AG08396 (cell line): ENCODE measurements at regions not wholly inside any gene's neighbourhood (a gene's known extent, or its start where the extent isn't known, plus 50 kb on each side); places are given as distances from the start of the nearest gene placed in this dataset.
"Not testable (repeated sequence)": the region's sequence is repeated elsewhere in the genome, so short reads cannot be mapped to it uniquely, and the experiment has no call there.

Experiments used
- DNase-seq: peaks from one replicate; pipeline ENCODE4 v3.0.0; 2012; ENCODE audit warnings: low spot score, mixed read lengths

DNA sequence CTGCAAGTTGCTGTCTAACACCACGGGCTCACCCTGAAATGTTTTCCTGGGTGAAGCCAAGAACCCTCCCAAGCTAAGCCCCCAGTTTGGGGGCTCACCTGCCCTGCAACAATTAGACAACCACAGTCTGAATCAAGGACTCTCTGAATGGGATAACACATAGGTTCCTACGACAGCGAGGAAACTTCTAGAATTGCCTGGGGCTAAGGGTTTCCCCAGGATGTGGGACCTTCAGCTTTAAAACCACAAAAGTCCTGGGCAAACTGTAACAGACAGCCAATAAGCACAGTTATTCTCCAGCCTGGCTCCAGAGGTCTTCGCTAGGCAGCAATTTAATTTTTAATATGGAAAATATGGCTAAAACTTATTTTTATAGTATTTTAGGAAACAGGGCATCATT lies 162.6 kb downstream of the PRKX start:
- DNase-seq, result no peak

DNA sequence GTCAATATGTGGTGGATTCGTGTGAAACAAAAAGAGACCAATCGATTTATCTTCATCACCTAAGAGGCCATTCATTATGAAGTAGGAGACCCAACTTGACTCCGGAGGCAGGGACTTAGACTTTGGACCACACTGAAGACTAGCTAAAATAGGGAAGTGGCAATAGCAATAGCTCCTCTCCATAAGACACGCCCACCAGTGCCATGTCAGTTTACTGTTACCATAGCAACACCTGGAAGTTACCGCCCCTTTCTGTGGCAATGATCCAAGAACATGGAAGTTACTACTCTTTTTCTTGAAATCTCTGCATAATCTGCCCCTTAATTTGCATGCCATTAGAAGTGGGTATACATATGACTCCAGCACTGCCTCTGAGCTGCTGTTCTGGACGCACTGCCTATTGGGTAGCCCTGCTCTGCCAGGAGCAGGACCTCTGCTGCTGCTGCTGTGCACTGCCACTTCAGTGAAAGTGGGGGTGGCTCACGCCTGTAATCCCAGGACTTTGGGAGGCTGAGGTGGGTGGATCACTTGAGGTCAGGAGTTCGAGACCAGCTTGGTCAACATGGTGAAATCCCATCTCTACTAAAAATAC lies 163.2 kb downstream of the PRKX start:
- no peak for DNase-seq

DNA sequence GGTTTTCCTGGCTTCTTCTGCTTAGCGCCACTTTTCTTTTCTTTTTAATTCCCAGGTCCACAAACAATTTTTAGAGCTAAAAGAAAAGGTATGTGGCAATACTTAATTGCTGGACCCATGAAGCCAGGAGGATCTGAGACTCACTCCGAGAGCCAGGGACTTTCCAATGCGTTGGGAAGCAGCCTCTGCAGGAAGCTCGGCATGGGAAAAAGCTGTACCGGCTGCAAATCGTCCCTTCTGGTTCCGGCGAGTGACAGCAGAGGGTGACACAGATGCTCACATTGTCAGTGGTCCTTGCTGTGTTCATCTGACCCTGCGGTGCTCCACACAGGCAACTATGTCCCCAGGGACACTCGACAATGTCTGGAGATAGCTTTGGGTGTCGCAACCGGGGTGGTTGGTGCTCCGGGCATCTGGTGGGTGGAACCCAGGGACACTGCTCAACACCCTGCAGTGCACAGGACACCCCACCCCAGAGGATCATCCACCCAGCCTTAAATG lies 164.0 kb downstream of the PRKX start:
- DNase-seq, result no peak

DNA sequence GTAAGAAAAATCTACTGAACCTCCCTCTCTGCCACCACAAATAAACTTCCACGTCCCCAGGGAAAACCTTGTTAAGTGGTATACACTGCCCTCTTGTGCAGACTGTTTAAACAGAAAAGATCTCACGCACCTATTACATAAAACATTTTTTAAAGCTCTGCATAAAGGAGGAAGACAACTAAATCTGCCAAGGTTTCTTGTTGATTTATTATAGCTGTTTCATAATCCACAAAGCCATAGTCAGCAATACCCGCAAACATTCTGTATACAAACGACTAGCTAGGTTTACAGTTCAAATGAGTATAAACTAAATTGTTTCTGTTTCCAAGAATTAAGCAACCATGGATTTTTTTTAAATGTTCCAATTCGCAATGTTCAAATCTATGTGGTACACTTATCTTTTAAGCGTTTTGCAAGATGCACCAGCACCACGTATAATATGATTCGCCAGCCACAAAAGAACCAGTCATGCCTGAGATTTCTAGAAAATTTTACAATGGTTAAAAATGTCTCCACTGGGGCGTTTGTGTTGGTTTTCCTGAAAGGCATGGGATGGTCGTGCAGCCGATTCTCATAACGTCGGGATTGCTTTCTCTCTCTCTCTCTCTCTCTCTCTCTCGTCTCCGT lies 164.6 kb downstream of the PRKX start:
- DNase-seq, result peak; percentile 18

DNA sequence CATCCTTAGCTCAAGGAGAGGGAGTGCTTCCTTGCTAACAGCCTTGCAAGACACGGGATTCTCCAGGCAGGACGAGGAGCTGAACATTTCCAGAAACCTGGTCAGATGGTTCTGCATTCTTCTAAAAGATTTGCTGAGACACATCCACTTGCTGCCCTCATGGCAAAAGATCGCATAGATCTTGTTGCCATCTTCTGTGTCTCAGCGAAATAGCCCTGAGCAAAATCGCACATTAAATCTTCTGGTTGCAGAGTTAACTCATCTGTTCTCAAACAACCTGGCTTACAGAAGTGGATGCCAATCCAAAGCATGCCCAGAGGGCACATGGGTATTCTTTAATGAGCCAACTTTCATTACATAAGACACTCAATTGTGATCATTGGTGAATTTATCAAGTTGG lies 167.5 kb downstream of the PRKX start:
- DNase-seq, result no peak

DNA sequence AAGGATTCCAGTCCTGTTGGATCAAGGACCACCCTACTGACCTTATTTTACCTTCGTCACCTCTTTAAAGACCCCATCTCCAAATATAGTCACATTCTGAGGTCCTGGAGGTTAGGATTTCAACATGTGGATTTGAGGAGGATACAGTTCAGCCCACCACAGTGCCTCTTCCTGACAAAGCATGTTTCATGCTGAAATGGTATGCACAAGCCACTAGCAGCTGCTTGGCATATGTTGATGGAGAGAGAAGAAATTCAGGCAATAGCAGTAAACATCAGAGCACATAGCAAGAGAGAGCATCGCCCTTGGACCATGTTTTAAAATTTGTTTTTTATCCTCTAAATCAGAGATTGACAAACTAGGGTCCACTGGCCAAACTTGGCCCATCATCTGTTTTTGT lies 172.1 kb downstream of the PRKX start:
- DNase-seq, result no peak

DNA sequence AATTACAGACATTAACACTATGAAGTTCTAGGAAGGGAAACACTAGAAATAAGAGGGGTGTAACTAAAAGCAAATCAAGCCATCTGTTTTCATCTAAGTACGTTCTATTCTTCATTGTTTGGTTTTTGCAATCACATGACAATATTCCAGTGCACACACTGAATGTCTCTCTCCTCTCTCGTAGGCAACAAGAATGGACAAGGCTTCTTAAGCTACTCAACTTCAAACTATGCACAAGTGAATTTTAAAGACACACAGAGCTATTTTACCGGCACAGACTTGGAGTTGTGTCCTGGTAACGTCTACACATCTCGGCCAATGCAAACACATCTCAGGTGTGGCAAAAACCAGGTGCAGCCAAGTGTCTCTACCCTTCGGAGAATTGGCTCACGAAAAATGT lies 173.3 kb downstream of the PRKX start:
- no peak for DNase-seq

DNA sequence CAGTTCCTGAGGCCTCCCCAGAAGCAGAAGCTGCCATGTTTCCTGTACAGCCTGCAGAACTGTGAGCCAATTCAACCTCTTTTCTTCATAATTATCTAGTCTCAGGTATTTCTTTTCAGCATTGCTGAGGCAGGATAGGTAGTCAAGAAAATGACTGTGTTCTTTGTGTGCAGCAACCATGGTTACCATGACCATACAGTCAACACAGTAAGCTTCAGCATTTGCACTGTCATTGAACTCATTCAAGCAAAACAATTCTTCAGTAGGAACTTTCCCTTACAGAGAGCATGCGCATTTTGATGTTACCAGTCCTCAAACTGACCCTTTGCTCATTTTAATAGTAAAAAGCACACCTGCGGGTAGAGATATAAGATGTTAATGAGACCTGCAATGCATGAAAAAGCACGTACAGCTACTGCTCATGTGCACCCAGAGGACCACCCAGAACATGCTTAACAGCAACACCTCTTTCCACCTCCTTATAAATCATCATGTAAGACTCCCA lies 180.8 kb downstream of the PRKX start:
- DNase-seq, result no peak

DNA sequence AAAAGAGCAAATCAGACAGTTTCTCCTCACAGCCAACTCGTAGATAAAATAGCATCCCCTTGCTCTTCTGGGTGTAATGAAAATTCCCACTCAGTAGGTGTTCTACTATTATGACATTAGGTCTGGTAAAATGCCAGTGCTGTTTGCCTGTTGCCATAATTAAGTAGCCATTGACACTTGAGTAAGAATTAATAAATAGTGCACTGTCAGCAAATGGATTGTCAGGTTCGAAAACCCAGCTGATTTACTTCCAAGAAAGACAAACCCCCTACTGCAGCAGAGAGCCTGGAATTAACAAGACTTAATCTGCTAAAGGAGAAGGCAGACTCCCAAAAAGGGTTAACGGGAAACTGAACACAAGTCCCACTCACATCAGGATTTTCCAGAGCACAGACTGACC lies 182.0 kb downstream of the PRKX start:
- DNase-seq, result not testable (repeated sequence)

DNA sequence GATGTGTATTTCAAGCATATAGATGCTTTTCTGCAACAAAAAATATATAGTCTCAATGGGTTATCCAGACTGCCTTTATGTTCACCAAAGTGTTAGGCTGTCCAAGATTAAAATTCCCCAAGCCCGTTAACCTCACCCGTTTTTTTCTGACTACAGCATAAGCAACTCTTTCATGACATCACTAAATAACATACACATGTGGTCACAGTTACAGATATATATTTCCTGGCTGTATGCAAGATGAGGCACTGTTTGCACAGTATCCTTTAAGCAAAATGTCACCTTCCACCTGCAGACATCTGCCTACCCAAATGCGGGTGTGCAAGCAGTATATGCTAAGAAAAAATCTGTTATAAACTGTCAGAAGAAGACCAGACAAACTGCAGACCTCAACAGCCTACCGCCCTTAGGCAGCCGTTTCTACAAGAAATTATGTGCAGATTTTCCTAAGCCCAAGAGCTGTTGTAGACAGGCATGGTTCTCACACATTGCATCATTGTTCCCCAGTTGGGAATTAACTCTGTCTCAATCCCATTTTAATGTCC lies 183.1 kb upstream of the MXRA5 start:
- no peak for DNase-seq

DNA sequence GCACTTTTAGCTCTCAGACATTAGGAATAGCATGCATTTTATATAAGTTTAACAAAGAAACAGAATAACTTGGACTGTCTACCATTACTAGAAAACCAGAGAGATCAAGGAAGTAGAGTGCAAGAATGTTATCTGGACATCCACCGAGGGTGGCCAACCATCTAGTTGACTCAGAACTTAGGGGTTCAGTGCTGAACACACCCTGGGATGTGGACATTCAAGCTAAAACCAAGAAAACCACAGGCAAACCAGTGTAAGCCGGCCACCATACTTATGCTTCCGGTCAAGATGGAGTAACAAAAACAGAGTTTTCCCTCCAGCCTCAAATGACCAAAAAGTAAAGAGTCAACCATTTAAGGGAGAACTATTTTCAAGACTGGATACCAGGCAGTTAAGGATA lies 181.4 kb upstream of the MXRA5 start:
- DNase-seq, result no peak

DNA sequence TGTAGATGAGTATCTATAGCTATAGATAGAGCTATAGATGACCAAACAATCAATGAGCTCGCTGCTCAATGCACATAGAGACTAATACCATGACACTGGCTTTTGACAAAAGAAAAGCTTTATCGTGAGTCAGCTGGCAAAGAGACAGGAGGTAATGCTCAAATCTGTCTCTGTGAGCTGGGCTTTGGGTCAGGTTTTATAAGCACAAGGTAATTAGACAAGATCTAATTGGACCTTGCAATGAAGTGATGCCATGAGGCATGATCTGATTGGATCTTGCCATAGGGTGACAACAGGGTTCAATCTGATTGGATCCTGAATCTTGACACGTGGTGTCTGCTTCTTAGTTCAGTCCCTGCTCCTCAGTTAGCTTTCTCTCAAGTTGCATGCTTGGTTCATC lies 180.7 kb upstream of the MXRA5 start:
- DNase-seq, result no peak

DNA sequence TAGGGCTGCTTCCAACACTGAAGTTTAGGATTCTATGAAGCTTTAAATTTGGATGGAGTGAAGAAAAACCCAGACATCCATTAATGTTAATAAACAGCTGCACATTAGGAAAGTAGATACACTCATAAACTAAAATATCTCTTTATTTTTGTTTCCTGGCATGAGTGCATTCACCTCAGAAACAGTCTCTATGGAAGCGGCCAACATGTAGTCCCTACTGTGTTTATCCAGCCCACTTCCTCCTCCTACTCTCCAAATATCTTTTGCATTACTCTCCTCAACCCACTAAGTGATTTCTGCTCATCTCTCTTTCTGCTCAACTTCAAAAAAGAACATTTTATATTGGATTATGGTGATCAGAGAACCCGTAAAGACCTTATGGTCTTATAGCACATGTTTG lies 180.3 kb upstream of the MXRA5 start:
- DNase-seq, result no peak

DNA sequence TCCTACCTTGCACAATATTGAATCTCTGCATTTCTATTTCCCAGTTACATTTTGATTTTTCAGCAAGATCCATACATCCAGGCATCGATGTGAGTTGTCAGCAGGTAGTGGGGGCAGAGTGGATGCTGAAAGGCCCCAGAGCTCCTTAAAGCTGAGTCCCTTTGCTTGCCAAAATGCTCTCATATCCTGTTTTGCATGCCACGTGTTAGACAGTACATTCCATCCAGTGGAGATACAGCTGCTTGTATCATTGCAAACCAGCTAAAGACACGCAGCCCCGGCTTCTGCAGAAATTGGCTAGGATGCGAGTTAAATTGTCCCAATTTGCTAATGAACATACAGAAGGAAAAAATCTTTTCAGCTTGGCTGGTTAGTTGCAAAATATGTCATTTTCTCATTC lies 179.6 kb upstream of the MXRA5 start:
- no peak for DNase-seq

DNA sequence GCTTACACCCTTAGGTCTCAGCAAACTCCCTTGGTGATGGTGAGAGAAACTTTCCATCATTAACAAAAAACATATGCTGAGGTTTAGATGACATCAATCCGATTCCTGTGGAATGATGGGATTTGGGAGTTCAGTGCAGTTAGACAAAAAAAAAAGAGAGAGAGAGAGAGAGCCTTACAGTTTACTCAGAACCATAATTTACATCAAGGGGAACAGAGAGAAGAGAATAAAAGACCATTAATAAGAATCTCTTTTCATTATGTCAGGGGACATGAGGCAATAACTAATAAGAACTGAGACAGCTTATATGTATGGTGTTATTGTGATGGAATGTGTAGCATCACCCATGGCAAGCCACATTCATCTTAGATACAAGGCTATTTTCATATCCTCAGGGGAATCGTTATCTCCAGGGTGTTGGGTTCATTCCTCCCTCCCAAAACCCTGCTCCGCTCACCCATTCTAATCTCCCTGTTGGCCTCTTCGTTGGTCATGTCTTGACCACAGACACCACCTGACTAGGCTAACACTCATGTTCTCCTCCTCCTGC lies 175.7 kb upstream of the MXRA5 start:
- no peak for DNase-seq

DNA sequence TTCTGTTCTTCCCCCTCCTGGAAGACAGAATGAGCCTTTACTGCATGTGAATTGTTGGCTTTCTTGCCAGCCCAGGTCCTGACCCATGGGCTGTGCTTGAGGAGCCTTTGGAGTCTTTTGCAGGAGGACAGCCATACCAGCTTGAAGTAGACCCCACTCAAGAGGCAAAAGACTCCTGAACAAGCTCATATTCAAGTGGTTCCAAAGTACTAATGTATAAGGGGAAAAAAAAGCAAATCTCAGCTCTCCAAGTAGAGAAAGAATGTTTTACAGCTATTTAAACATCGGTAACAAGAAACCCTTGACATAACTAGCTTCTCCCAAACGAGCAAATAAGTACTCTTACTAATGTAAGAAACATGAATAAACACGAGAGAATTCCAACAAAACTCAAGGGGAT lies 174.9 kb upstream of the MXRA5 start:
- no peak for DNase-seq

DNA sequence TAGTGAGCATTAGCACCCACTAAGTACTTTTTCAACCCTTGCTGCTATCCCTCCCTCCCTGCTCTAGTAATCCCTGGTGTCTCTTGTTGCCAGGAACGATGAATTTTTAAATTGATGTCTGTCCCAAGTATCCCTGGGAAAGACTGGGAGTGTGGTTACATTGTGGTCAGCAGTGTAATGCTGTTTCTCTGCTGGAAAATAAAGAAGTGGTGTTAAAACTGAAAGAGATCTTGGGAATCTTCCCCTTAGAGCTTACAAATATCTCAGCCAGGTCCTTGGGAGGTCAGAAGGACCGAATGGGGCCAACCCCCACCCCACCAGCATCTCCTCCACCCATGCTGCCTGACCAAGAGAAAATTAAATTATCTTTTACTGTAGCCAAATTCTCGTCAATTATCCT lies 174.5 kb upstream of the MXRA5 start:
- no peak for DNase-seq

DNA sequence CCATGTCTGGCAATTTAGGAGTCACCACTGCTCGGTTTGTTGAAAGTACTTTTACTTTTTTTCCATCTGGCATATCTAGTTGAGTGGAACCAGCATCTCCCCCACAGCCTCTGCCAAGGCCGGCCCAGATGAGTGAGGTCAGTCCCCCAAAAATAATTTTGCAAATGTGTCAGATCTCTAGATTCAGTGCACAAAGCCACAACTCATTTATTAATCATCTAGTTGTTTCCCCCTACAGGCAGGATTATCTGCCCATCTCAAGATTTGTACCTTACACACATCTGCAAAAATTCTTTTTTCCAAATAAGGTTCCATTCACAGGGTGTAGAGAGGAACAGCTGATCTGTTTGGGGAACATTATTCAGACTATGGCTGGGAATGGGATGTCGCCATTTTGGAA lies 174.0 kb upstream of the MXRA5 start:
- DNase-seq, result no peak

DNA sequence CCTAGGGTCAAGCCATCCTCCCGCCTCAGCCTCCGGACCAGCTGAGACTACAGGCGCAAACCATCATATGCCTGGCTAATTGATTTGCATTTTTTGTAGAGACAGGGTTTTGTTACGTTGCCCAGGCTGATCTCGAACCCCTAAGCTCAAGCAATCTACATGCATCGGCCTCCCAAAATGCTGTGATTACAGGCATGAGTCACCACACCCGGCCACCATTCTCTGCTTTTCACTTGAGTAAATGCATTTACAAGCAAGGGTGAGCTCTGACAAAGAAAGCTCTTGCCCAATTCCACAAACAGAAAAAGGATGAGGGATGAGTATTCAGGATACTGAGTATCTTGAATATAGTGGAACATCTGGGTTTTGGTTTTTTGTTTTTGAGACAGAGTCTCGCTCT lies 172.9 kb upstream of the MXRA5 start:
- DNase-seq, result not testable (repeated sequence)

DNA sequence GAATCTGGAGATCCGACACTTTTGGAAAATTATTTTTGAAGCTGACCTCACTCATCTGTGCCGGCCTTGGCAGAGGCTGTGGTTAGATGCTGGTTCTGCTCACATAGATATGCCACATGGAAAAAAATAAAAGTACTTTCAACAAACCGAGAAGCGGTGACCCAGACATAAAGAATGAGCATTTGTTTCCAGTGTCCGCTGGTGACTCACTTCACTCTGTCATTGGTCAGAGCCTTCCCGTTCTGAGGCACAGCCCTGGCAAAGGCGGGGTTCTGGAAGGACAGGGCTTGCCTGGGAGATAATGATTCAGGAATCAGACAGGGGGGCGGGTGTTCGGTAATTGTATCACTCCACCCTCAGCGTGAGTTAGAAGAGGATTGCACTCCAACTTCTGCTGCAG lies 172.4 kb upstream of the MXRA5 start:
- peak; percentile 66 for DNase-seq

DNA sequence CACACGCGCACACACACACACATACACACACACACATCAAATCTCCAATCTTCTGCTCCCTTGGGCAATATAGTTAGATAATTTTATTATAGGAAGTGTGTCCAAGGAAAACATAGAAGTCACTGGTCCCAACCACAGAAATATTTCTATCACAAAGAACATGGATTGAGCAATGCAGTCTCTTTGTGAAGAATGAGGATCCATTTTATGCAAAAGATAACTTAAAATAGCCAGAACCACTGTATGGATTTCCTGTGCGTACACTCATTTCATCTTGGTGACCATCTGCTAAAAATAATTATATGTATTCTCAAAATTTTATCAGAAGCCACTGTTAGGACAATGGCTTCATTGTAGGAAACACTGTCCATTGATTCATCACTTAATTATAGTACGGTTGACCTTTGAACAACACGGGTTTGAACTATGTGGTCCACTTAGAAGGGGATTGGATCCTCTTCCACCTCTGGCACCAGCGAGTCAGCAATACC lies 169.6 kb upstream of the MXRA5 start:
- no peak for DNase-seq

DNA sequence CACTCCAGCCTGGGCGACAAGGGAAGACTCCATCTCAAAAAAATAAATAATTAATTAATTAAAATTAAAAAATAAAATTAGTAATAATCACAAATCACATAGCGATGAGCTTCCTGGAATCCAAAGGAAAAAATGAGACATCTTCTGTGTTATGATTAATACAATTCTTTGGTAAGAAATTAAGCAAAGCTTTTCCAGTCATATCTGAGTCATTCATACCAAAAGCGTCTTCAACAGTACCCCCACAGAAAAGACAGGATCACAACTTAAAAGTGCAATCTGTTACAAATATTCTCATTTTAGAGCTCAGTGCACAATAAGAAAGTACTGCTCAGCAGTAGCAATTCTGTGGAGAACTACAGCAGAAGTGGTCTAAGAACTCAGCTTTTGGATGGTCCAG lies 168.5 kb upstream of the MXRA5 start:
- DNase-seq, result no peak

DNA sequence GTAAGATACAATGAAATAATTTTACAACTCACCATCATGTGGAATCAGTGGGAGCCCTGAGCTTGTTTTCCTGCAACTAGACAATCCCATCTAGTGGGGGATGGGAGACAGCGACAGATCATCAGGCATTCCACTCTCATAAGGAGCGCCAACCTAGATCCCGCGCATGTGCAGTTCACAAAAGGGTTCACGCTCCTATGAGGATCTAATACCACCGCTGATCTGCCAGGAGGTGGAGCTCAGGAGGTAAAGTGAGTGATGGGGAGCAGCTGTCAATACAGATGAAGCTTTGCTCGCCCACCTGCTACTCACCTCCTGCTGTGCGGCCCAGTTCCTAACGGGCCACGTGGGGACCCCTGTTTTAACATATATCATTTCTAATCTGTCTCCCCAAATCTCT lies 165.7 kb upstream of the MXRA5 start:
- DNase-seq, result not testable (repeated sequence)
